ENCODE measurements at regions not wholly inside any gene's neighbourhood (a gene's known extent, or its start where the extent isn't known, plus 50 kb on each side); places are given as distances from the start of the nearest gene placed in this dataset.

- TF ChIP-seq ATF5 (CRISPR knock-in tag; IDR thresholded peaks at IDR 0.05; ENCODE audit: low read depth) (no peak), EEA1 (CRISPR knock-in tag; IDR thresholded peaks at IDR 0.05; ENCODE audit: borderline replicate concordance) (no peak), SALL1 (CRISPR knock-in tag; IDR thresholded peaks at IDR 0.05) (no peak), ZNF776 (CRISPR knock-in tag; IDR thresholded peaks at IDR 0.05) (no peak), MAFK (conservative IDR thresholded peaks at IDR 0.05 in 1 of 2, IDR thresholded peaks at IDR 0.05 in 1 of 2; ENCODE audit: low read length in 2 of 2) (no peak), PHF5A (CRISPR knock-in tag; IDR thresholded peaks at IDR 0.05; ENCODE audit: low read depth, unreplicated experiment) (no peak), TBX3 (IDR thresholded peaks at IDR 0.05; ENCODE audit: borderline replicate concordance) (peak; percentile 35; the same call in 1 of the 2 replicates), SP4 (CRISPR knock-in tag; IDR thresholded peaks at IDR 0.05) (no peak), DRAP1 (CRISPR knock-in tag; IDR thresholded peaks at IDR 0.05) (no peak), POLR2AphosphoS2 (IDR thresholded peaks at IDR 0.05; ENCODE audit: low read depth, low read length) (no peak), TARDBP (CRISPR knock-in tag; IDR thresholded peaks at IDR 0.05) (no peak), ATF4 (CRISPR knock-in tag; IDR thresholded peaks at IDR 0.05) (peak in 1 of 2 experiments; percentile 86; a peak in 2 of 4 replicates), CENPT (CRISPR knock-in tag; IDR thresholded peaks at IDR 0.05; ENCODE audit: low read depth) (no peak), ZBTB37 (CRISPR knock-in tag; IDR thresholded peaks at IDR 0.05) (no peak), EHMT2 (IDR thresholded peaks at IDR 0.05; ENCODE audit: borderline replicate concordance, low read depth, low read length) (no peak), FOXP1 (IDR thresholded peaks at IDR 0.05) (no peak), FOXP1 (CRISPR knock-in tag; IDR thresholded peaks at IDR 0.05) (peak; percentile 67), ZFP90 (CRISPR knock-in tag; IDR thresholded peaks at IDR 0.05; ENCODE audit: borderline replicate concordance) (no peak), POLR2A (IDR thresholded peaks at IDR 0.05; ENCODE audit: insufficient read depth in 1 of 2, low read depth in 2 of 2, low read length in 2 of 2) (no peak), ZFP1 (CRISPR knock-in tag; IDR thresholded peaks at IDR 0.05) (no peak), ZNF564 (CRISPR knock-in tag; IDR thresholded peaks at IDR 0.05) (no peak), NFATC3 (CRISPR knock-in tag; IDR thresholded peaks at IDR 0.05) (no peak), ADNP (CRISPR knock-in tag; IDR thresholded peaks at IDR 0.05) (no peak), TBL1XR1 (IDR thresholded peaks at IDR 0.05; ENCODE audit: borderline replicate concordance, low read length, partially characterized antibody) (no peak), EZH2 (conservative IDR thresholded peaks at IDR 0.05; ENCODE audit: low read depth, low read length) (no peak), EP300 (IDR thresholded peaks at IDR 0.05; ENCODE audit: low read depth in 2 of 2, low read length in 2 of 2) (peak in 1 of 2 experiments; percentile 55; a peak in 1 of 4 replicates), EP300 (CRISPR knock-in tag; IDR thresholded peaks at IDR 0.05; ENCODE audit: borderline replicate concordance) (no peak), POLR2AphosphoS5 (IDR thresholded peaks at IDR 0.05; ENCODE audit: low read depth, low read length) (no peak), ZBTB38 (CRISPR knock-in tag; IDR thresholded peaks at IDR 0.05) (no peak), MAF1 (CRISPR knock-in tag; IDR thresholded peaks at IDR 0.05; ENCODE audit: borderline replicate concordance) (no peak), GPN1 (CRISPR knock-in tag; IDR thresholded peaks at IDR 0.05; ENCODE audit: borderline replicate concordance) (no peak), NONO (IDR thresholded peaks at IDR 0.05) (no peak), NONO (CRISPR knock-in tag; conservative IDR thresholded peaks at IDR 0.05) (no peak)
Measured at GRCh38 chr1:55437692-55438091, 222.5 kb upstream of the USP24 start (continued).
